GM23338 (cell line): ENCODE measurements at regions not wholly inside any gene's neighbourhood (a gene's known extent, or its start where the extent isn't known, plus 50 kb on each side); places are given as distances from the start of the nearest gene placed in this dataset.

ENCODE experiments used
- ATAC-seq: fragments of 200-7000 bp; cut with Tn5 transposase; 3 replicates; pipeline ENCODE4 v1.9.1; 2020
- DNase-seq: peaks from one replicate; pipeline ENCODE4 v3.0.0-alpha.2; 2015; ENCODE audit warnings: low spot score
- H2AFZ ChIP-seq: fragments of 200-600 bp; sonication (generic); 2 replicates; pipeline ENCODE4 v1.8.0; 2016; ENCODE audit warnings: antibody characterized with exemption, mild to moderate bottlenecking, moderate library complexity
- H3F3A ChIP-seq: fragments of 200-600 bp; sonication (generic); replicated peaks from 2 replicates; pipeline ENCODE4 v1.8.0; 2017; ENCODE audit warnings: antibody characterized with exemption, mixed run types, low read depth
- H3K27ac ChIP-seq: fragments of 200-600 bp; sonication (generic); 2 replicates; pipeline ENCODE4 v1.6.1; 2016; ENCODE audit warnings: low read depth
- H3K27me3 ChIP-seq: fragments of 200-600 bp; sonication (generic); 2 replicates; pipeline ENCODE4 v1.8.0; 2016; ENCODE audit warnings: mild to moderate bottlenecking, mixed run types, moderate library complexity; ENCODE audit not compliant: insufficient read depth
- H3K36me3 ChIP-seq: fragments of 200-600 bp; sonication (generic); 2 replicates; pipeline ENCODE4 v1.8.0; 2016; ENCODE audit warnings: mild to moderate bottlenecking; ENCODE audit not compliant: insufficient read depth
- H3K4me1 ChIP-seq: fragments of 200-600 bp; sonication (generic); 2 replicates; pipeline ENCODE4 v1.8.0; 2016; ENCODE audit warnings: mild to moderate bottlenecking, moderate library complexity; ENCODE audit not compliant: insufficient read depth
- H3K4me2 ChIP-seq: fragments of 200-600 bp; sonication (generic); 2 replicates; pipeline ENCODE4 v1.7.1; 2017; ENCODE audit warnings: mixed run types
- H3K4me3 ChIP-seq: fragments of 200-600 bp; sonication (generic); 2 replicates; pipeline ENCODE4 v1.6.1; 2016; ENCODE audit warnings: mixed run types
- H3K79me2 ChIP-seq: fragments of 200-600 bp; sonication (generic); replicated peaks from 2 replicates; pipeline ENCODE4 v1.8.0; 2017; ENCODE audit warnings: mild to moderate bottlenecking; ENCODE audit not compliant: insufficient read depth
- H3K9me2 ChIP-seq: fragments of 200-600 bp; sonication (generic); 2 replicates; pipeline ENCODE4 v1.8.0; 2017; ENCODE audit not compliant: insufficient read depth
- H4K20me1 ChIP-seq: fragments of 200-600 bp; sonication (generic); replicated peaks from 2 replicates; pipeline ENCODE4 v1.8.0; 2017; ENCODE audit warnings: mild to moderate bottlenecking; ENCODE audit not compliant: insufficient read depth
- H3K27ac Mint-ChIP-seq: 2 replicates; pipeline ENCODE4 v1.8.0; 2020; ENCODE audit warnings: inconsistent platforms, mild to moderate bottlenecking, moderate library complexity, mixed read lengths
- H3K27me3 Mint-ChIP-seq: 3 replicates; pipeline ENCODE4 v1.8.0; 2022; ENCODE audit warnings: low read depth, mild to moderate bottlenecking, moderate library complexity, mixed read lengths, inconsistent platforms; ENCODE audit not compliant: insufficient read depth, poor library complexity
- H3K36me3 Mint-ChIP-seq: 3 replicates; pipeline ENCODE4 v1.8.0; 2021; ENCODE audit warnings: low read depth, mild to moderate bottlenecking, inconsistent platforms, moderate library complexity, mixed read lengths
- H3K4me1 Mint-ChIP-seq: 3 replicates; pipeline ENCODE4 v1.8.0; 2020; ENCODE audit warnings: mild to moderate bottlenecking, inconsistent platforms, mixed read lengths
- H3K4me3 Mint-ChIP-seq: 3 replicates; pipeline ENCODE4 v1.8.0; 2021; ENCODE audit warnings: moderate library complexity, mild to moderate bottlenecking, inconsistent platforms, mixed read lengths
- H3K9me3 Mint-ChIP-seq: 3 replicates; pipeline ENCODE4 v1.8.0; 2020; ENCODE audit warnings: moderate library complexity, mild to moderate bottlenecking, inconsistent platforms, mixed read lengths
- CREB1 ChIP-seq: fragments of 250-450 bp; sonication (Bioruptor Pico); IDR thresholded peaks from 2 replicates; pipeline ENCODE4 v1.5.0; 2020; ENCODE audit warnings: low read depth, mild to moderate bottlenecking, moderate library complexity
- JUNB ChIP-seq: IDR thresholded peaks from one replicate; pipeline ENCODE4 v1.6.1; 2016; ENCODE audit warnings: antibody characterized with exemption; ENCODE audit not compliant: unreplicated experiment
- POLR2AphosphoS5 ChIP-seq: IDR thresholded peaks from 2 replicates; pipeline ENCODE4 v1.6.1; 2016; ENCODE audit warnings: antibody characterized with exemption, low read depth
- STAT1 ChIP-seq: IDR thresholded peaks from one replicate; pipeline ENCODE4 v1.6.1; 2016; ENCODE audit warnings: antibody characterized with exemption; ENCODE audit not compliant: unreplicated experiment
- ZNF114 ChIP-seq: fragments of 250-450 bp; sonication (Bioruptor Pico); IDR thresholded peaks from 2 replicates; pipeline ENCODE4 v1.5.0; 2020; ENCODE audit warnings: mild to moderate bottlenecking, moderate library complexity
- TF ChIP-seq, protein P1 (sequence below): fragments of 250-450 bp; sonication (Bioruptor Pico); IDR thresholded peaks from 2 replicates; pipeline ENCODE4 v1.5.0; 2020; ENCODE audit warnings: mild to moderate bottlenecking, moderate library complexity
- TF ChIP-seq, protein P2 (sequence below), 2 experiments: fragments of 200-600 bp in 1 of 2; sonication (generic) in 1 of 2; conservative IDR thresholded peaks; 2 replicates each; pipeline versions ENCODE4 v1.5.1 to v1.6.1; 2016 to 2017; ENCODE audit warnings: antibody characterized with exemption in 2 of 2, low read depth in 2 of 2, mild to moderate bottlenecking in 2 of 2, moderate library complexity in 1 of 2

DNA sequence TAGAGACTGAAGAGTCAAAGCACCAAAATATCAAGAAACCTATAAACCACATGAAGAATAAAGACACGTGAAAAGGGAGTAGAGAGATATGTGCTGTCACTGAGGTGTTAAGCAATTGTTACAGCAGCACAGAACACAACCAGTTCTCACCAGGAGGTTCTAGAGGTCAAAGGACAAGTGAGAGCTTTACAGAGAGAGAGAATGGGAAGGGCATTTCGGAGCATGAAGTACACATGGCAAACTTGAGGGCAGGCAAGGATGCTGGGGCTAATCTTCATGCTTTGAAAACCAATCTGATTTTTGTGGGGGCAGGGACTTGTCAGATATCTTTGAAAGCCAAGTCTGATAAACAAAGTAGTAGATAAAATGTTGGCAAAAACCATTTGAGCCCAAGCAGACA, 142.3 kb upstream of the NRSN1 start:
- H3K4me3 Mint-ChIP-seq: no peak overlapping the region
- no peak overlapping the region for H3K4me2 ChIP-seq
- H3K27ac Mint-ChIP-seq: no peak overlapping the region
- H3K79me2 ChIP-seq: no peaks in the 10 kb centered on the region
- no peaks in the 10 kb centered on the region for H3K36me3 Mint-ChIP-seq
- H3K27ac ChIP-seq: no peak overlapping the region
- DNase-seq (no peak), ATAC-seq (peak; percentile 30; the same call in 1 of the 3 replicates)
- no peaks in the 10 kb centered on the region for H3K4me1 ChIP-seq
- no peaks in the 10 kb centered on the region for H4K20me1 ChIP-seq
- no peaks in the 10 kb centered on the region for H3K27me3 ChIP-seq
- H3F3A ChIP-seq: no peaks in the 10 kb centered on the region
- H3K9me3 Mint-ChIP-seq: no peaks in the 10 kb centered on the region
- no peaks in the 10 kb centered on the region for H3K27me3 Mint-ChIP-seq
- no peaks in the 10 kb centered on the region for H3K9me2 ChIP-seq
- no peak overlapping the region for H3K4me3 ChIP-seq
- no peak for TF ChIP-seq CREB1 (CRISPR knock-in tag)
- TF ChIP-seq, protein P1, sequence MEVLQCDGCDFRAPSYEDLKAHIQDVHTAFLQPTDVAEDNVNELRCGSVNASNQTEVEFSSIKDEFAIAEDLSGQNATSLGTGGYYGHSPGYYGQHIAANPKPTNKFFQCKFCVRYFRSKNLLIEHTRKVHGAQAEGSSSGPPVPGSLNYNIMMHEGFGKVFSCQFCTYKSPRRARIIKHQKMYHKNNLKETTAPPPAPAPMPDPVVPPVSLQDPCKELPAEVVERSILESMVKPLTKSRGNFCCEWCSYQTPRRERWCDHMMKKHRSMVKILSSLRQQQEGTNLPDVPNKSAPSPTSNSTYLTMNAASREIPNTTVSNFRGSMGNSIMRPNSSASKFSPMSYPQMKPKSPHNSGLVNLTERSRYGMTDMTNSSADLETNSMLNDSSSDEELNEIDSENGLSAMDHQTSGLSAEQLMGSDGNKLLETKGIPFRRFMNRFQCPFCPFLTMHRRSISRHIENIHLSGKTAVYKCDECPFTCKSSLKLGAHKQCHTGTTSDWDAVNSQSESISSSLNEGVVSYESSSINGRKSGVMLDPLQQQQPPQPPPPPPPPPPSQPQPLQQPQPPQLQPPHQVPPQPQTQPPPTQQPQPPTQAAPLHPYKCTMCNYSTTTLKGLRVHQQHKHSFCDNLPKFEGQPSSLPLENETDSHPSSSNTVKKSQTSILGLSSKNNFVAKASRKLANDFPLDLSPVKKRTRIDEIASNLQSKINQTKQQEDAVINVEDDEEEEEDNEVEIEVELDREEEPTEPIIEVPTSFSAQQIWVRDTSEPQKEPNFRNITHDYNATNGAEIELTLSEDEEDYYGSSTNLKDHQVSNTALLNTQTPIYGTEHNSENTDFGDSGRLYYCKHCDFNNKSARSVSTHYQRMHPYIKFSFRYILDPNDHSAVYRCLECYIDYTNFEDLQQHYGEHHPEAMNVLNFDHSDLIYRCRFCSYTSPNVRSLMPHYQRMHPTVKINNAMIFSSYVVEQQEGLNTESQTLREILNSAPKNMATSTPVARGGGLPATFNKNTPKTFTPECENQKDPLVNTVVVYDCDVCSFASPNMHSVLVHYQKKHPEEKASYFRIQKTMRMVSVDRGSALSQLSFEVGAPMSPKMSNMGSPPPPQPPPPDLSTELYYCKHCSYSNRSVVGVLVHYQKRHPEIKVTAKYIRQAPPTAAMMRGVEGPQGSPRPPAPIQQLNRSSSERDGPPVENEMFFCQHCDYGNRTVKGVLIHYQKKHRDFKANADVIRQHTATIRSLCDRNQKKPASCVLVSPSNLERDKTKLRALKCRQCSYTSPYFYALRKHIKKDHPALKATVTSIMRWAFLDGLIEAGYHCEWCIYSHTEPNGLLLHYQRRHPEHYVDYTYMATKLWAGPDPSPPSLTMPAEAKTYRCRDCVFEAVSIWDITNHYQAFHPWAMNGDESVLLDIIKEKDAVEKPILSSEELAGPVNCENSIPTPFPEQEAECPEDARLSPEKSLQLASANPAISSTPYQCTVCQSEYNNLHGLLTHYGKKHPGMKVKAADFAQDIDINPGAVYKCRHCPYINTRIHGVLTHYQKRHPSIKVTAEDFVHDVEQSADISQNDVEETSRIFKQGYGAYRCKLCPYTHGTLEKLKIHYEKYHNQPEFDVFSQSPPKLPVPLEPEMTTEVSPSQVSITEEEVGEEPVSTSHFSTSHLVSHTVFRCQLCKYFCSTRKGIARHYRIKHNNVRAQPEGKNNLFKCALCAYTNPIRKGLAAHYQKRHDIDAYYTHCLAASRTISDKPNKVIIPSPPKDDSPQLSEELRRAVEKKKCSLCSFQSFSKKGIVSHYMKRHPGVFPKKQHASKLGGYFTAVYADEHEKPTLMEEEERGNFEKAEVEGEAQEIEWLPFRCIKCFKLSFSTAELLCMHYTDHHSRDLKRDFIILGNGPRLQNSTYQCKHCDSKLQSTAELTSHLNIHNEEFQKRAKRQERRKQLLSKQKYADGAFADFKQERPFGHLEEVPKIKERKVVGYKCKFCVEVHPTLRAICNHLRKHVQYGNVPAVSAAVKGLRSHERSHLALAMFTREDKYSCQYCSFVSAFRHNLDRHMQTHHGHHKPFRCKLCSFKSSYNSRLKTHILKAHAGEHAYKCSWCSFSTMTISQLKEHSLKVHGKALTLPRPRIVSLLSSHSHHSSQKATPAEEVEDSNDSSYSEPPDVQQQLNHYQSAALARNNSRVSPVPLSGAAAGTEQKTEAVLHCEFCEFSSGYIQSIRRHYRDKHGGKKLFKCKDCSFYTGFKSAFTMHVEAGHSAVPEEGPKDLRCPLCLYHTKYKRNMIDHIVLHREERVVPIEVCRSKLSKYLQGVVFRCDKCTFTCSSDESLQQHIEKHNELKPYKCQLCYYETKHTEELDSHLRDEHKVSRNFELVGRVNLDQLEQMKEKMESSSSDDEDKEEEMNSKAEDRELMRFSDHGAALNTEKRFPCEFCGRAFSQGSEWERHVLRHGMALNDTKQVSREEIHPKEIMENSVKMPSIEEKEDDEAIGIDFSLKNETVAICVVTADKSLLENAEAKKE: no peak
- TF ChIP-seq, protein P2, sequence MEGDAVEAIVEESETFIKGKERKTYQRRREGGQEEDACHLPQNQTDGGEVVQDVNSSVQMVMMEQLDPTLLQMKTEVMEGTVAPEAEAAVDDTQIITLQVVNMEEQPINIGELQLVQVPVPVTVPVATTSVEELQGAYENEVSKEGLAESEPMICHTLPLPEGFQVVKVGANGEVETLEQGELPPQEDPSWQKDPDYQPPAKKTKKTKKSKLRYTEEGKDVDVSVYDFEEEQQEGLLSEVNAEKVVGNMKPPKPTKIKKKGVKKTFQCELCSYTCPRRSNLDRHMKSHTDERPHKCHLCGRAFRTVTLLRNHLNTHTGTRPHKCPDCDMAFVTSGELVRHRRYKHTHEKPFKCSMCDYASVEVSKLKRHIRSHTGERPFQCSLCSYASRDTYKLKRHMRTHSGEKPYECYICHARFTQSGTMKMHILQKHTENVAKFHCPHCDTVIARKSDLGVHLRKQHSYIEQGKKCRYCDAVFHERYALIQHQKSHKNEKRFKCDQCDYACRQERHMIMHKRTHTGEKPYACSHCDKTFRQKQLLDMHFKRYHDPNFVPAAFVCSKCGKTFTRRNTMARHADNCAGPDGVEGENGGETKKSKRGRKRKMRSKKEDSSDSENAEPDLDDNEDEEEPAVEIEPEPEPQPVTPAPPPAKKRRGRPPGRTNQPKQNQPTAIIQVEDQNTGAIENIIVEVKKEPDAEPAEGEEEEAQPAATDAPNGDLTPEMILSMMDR (conservative IDR thresholded peaks at IDR 0.05; ENCODE audit: low read depth in 2 of 2): no peak
- TF ChIP-seq ZNF114 (CRISPR knock-in tag): no peak
- no peak for TF ChIP-seq STAT1
- TF ChIP-seq POLR2AphosphoS5: no peak
- TF ChIP-seq JUNB: no peak
- peaks cover 4% of the 10 kb centered on the region; the same call in 2 of the 3 replicates for H3K4me1 Mint-ChIP-seq
- no peaks in the 10 kb centered on the region for H3K36me3 ChIP-seq
- H2AFZ ChIP-seq: no peak overlapping the region
